H1 (cell line): ENCODE measurements at regions not wholly inside any gene's neighbourhood (a gene's known extent, or its start where the extent isn't known, plus 50 kb on each side); places are given as distances from the start of the nearest gene placed in this dataset.

Experiments used
- CTCF ChIA-PET: fragments of 300-600 bp; sonication (Branson Sonifier 250); formaldehyde crosslinking; loops from one replicate; lab custom pipeline; 2021; ENCODE audit not compliant: partially characterized antibody; lab: Charles Lee
- POLR2A ChIA-PET: fragments of 300-600 bp; sonication (Branson Sonifier 250); formaldehyde crosslinking; loops from one replicate; lab custom pipeline; 2021; ENCODE audit warnings: inconsistent platforms; ENCODE audit not compliant: partially characterized antibody; lab: Charles Lee
- DNase-seq, 2 experiments: peaks; one replicate each; pipeline versions ENCODE4 v3.0.0 to v3.0.0-alpha.2; 2010 to 2022; ENCODE audit warnings: low spot score in 2 of 2, low read depth in 1 of 2, mixed read lengths in 1 of 2
- FAIRE-seq: peaks from 2 replicates; lab custom pipeline; 2011; peaks lifted over from hg19 to GRCh38; lab: Jason Lieb, UNC
- H2AFZ ChIP-seq: 2 replicates; pipeline ENCODE4 v1.8.1; 2012; ENCODE audit warnings: low read length, inconsistent platforms
- H2AK5ac ChIP-seq: 2 replicates; pipeline ENCODE4 v1.6.1; 2013; ENCODE audit warnings: low read depth, low read length
- H2BK120ac ChIP-seq: replicated peaks from 2 replicates; pipeline ENCODE3; 2013; ENCODE audit warnings: low read depth, low read length, inconsistent platforms
- H2BK12ac ChIP-seq: 2 replicates; pipeline ENCODE4 v1.6.1; 2013; ENCODE audit warnings: low read depth, low read length
- H2BK15ac ChIP-seq: 2 replicates; pipeline ENCODE4 v1.6.1; 2013; ENCODE audit warnings: low read length
- H2BK20ac ChIP-seq: 2 replicates; pipeline ENCODE4 v1.6.1; 2013; ENCODE audit warnings: low read length
- H2BK5ac ChIP-seq: 2 replicates; pipeline ENCODE4 v1.6.1; 2013; ENCODE audit warnings: low read depth, low read length
- H3K14ac ChIP-seq: 2 replicates; pipeline ENCODE4 v1.6.1; 2013; ENCODE audit warnings: inconsistent platforms; ENCODE audit not compliant: insufficient read length
- H3K18ac ChIP-seq: 2 replicates; pipeline ENCODE4 v1.6.1; 2013; ENCODE audit warnings: low read length; ENCODE audit errors: extremely low read depth
- H3K23ac ChIP-seq: 2 replicates; pipeline ENCODE4 v1.6.1; 2013; ENCODE audit warnings: inconsistent platforms; ENCODE audit not compliant: insufficient read length
- H3K23me2 ChIP-seq: 2 replicates; pipeline ENCODE4 v1.6.1; 2013; ENCODE audit warnings: low read depth, low read length
- H3K27ac ChIP-seq: 2 replicates; pipeline ENCODE4 v1.6.1; 2011; ENCODE audit warnings: low read depth, low read length, inconsistent platforms
- H3K27me3 ChIP-seq, 4 experiments: replicated peaks in 1 of 4; 1 replicate in 1 of 4; 2 replicates in 3 of 4; pipeline versions ENCODE4 v1.6.1 to v1.8.1; 2011 to 2013; ENCODE audit warnings: low read length in 3 of 4, mild to moderate bottlenecking in 3 of 4, inconsistent platforms in 2 of 4, mixed read lengths in 2 of 4, moderate library complexity in 1 of 4; ENCODE audit not compliant: control insufficient read depth in 3 of 4, insufficient read depth in 3 of 4; ENCODE audit errors: extremely low read depth in 1 of 4
- H3K36me3 ChIP-seq, 4 experiments: 2 replicates each; pipeline versions ENCODE4 v1.6.1 to v1.8.1; 2011 to 2013; ENCODE audit warnings: mild to moderate bottlenecking in 4 of 4, low read length in 3 of 4, moderate library complexity in 2 of 4, control low read depth in 1 of 4, inconsistent platforms in 1 of 4; ENCODE audit not compliant: insufficient read depth in 4 of 4, control insufficient read depth in 2 of 4
- H3K4ac ChIP-seq: replicated peaks from 2 replicates; pipeline ENCODE3; 2013; ENCODE audit warnings: low read length, low read depth, mixed read lengths, inconsistent platforms; ENCODE audit not compliant: insufficient read length
- H3K4me1 ChIP-seq, 4 experiments: replicated peaks in 1 of 4; 1 replicate in 1 of 4; 2 replicates in 3 of 4; pipeline versions ENCODE4 v1.6.1 to v1.8.1; 2011 to 2013; ENCODE audit warnings: low read length in 3 of 4, inconsistent platforms in 2 of 4, mixed read lengths in 1 of 4; ENCODE audit not compliant: insufficient read depth in 4 of 4, control insufficient read depth in 3 of 4
- H3K4me2 ChIP-seq, 2 experiments: 2 replicates each; pipeline versions ENCODE4 v1.6.1 to v1.8.1; 2011 to 2013; ENCODE audit warnings: low read depth in 2 of 2, low read length in 2 of 2, control low read depth in 1 of 2, inconsistent platforms in 1 of 2, mild to moderate bottlenecking in 1 of 2; ENCODE audit not compliant: insufficient read depth in 1 of 2
- H3K4me3 ChIP-seq, 4 experiments: fragments of 200-600, 300-600 bp in 1 of 4; sonication (generic), shearing (Covaris generic), sonication (Bioruptor Twin) in 1 of 4; 2 replicates each; pipeline versions ENCODE4 v1.5.1 to v1.8.1; 2011 to 2016; ENCODE audit warnings: low read length in 4 of 4, low read depth in 3 of 4, control low read depth in 2 of 4, inconsistent platforms in 2 of 4, mild to moderate bottlenecking in 2 of 4, mixed read lengths in 1 of 4, moderate library complexity in 1 of 4; ENCODE audit not compliant: insufficient read depth in 2 of 4; ENCODE audit errors: extremely low read depth in 1 of 4
- H3K56ac ChIP-seq: replicated peaks from 2 replicates; pipeline ENCODE3; 2013; ENCODE audit warnings: low read depth, mild to moderate bottlenecking, mixed read lengths, low read length, inconsistent platforms; ENCODE audit not compliant: insufficient read length
- H3K79me1 ChIP-seq: 2 replicates; pipeline ENCODE4 v1.6.1; 2013; ENCODE audit warnings: low read depth, low read length, control low read depth
- H3K79me2 ChIP-seq, 2 experiments: 2 replicates each; pipeline versions ENCODE4 v1.6.1 to v1.8.1; 2012 to 2013; ENCODE audit warnings: low read length in 2 of 2, mild to moderate bottlenecking in 2 of 2, inconsistent platforms in 1 of 2; ENCODE audit not compliant: insufficient read depth in 2 of 2, control insufficient read depth in 1 of 2
- H3K9ac ChIP-seq, 4 experiments: replicated peaks in 1 of 4; 1 replicate in 1 of 4; 2 replicates in 3 of 4; pipeline versions ENCODE4 v1.6.1 to v1.8.1; 2011 to 2013; ENCODE audit warnings: low read depth in 3 of 4, low read length in 3 of 4, control low read depth in 2 of 4, mild to moderate bottlenecking in 2 of 4, moderate library complexity in 2 of 4, inconsistent platforms in 1 of 4; ENCODE audit errors: extremely low read depth in 1 of 4
- H3K9me3 ChIP-seq, 2 experiments: 2 replicates each; pipeline versions ENCODE4 v1.6.1 to v1.8.1; 2012 to 2013; ENCODE audit warnings: mild to moderate bottlenecking in 2 of 2, moderate library complexity in 2 of 2, control low read depth in 1 of 2, inconsistent platforms in 1 of 2, low read depth in 1 of 2, low read length in 1 of 2, mixed read lengths in 1 of 2; ENCODE audit not compliant: insufficient read depth in 2 of 2
- H4K20me1 ChIP-seq, 2 experiments: replicated peaks in 1 of 2; 2 replicates each; pipeline versions ENCODE3 to v1.8.1; 2011 to 2013; ENCODE audit warnings: inconsistent platforms in 2 of 2, low read length in 2 of 2, mild to moderate bottlenecking in 1 of 2; ENCODE audit not compliant: insufficient read depth in 2 of 2, control insufficient read depth in 1 of 2
- H4K5ac ChIP-seq: 2 replicates; pipeline ENCODE4 v1.6.1; 2013; ENCODE audit warnings: low read length, low read depth, mixed read lengths, inconsistent platforms; ENCODE audit not compliant: insufficient read length
- H4K8ac ChIP-seq: 2 replicates; pipeline ENCODE4 v1.8.0; 2013; ENCODE audit warnings: mild to moderate bottlenecking, moderate library complexity, low read length, inconsistent platforms; ENCODE audit not compliant: insufficient read depth; ENCODE audit errors: extremely low read depth
- H4K91ac ChIP-seq: replicated peaks from 2 replicates; pipeline ENCODE3; 2013; ENCODE audit warnings: low read length, mixed read lengths, inconsistent platforms; ENCODE audit not compliant: insufficient read length
- RXRA ChIP-seq: IDR thresholded peaks from 2 replicates; pipeline ENCODE4 v1.6.1; 2011; ENCODE audit warnings: low read depth, mild to moderate bottlenecking, low read length, moderate library complexity; ENCODE audit not compliant: insufficient read depth
- WGBS, 2 experiments: shearing (Covaris generic) in 1 of 2; methylation state at CpG; one replicate each; pipeline versions ENCODE4 v1.1.6 to v1.1.7; 2013 to 2015; ENCODE audit warnings: low lambda C conversion rate in 2 of 2, mixed read lengths in 2 of 2, inconsistent platforms in 1 of 2, low coverage in 1 of 2, missing lambda C conversion rate in 1 of 2; ENCODE audit not compliant: insufficient replicate concordance in 2 of 2, insufficient coverage in 1 of 2, insufficient read length in 1 of 2; ENCODE audit errors: extremely low coverage in 1 of 2, missing lambda C conversion rate in 1 of 2; 5-methylcytosine and 5-hydroxymethylcytosine counted together
- TF ChIP-seq, protein P1 (sequence below): IDR thresholded peaks from 2 replicates; pipeline ENCODE4 v1.6.1; 2012; ENCODE audit warnings: inconsistent platforms

DNA sequence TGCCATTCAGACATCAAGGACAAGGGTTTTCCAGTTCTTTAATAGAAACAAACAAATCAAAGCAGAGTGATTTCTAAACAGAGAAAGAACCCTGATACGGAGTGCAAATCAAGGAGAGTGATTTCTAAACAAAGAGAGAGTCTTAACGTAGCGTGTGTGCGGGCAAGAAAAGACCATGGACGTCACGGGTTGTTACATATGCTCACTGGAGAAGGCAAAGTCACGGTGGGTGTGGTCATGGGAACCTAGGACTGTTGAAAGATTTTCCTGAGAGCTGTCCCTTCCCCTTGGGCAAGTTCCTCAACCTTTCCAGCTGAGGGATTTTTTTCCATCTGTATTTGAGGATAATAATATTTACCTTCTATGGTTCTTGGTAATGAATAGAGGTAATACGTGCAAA is 95.0 kb upstream of the SLC34A2 start:
- no peak for TF ChIP-seq RXRA
- TF ChIP-seq, protein P1, sequence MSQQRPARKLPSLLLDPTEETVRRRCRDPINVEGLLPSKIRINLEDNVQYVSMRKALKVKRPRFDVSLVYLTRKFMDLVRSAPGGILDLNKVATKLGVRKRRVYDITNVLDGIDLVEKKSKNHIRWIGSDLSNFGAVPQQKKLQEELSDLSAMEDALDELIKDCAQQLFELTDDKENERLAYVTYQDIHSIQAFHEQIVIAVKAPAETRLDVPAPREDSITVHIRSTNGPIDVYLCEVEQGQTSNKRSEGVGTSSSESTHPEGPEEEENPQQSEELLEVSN = no peak
- Histone ChIP-seq H4K8ac (no peak overlapping the region), H3K23ac (no peak overlapping the region), H3K23me2 (0 out of 2 replicates have a peak, but pooled peaks cover 2% of the 10 kb centered on the region), H3K56ac (no peak overlapping the region), H2BK12ac (no peak overlapping the region), H3K79me2 (no peaks in the 10 kb centered on the region), H2BK5ac (no peak overlapping the region), H2AFZ (no peak overlapping the region), H2BK120ac (no peak overlapping the region), H2BK20ac (no peak overlapping the region), H3K36me3 (no peaks in the 10 kb centered on the region), H3K27ac (no peak overlapping the region), H3K4me2 (no peak overlapping the region), H3K27me3 (no peaks in the 10 kb centered on the region), H3K4me1 (peaks cover 0 to 5% (median 3%) of the 10 kb centered on the region in 4 experiments; a peak in 3 of 7 replicates), H4K91ac (no peak overlapping the region), H3K18ac (no peak overlapping the region; the same call in 1 of the 2 replicates), H3K9ac (no peak overlapping the region), H3K79me1 (no peaks in the 10 kb centered on the region), H3K14ac (no peak overlapping the region), H4K5ac (no peak overlapping the region), H2AK5ac (no peak overlapping the region), H4K20me1 (no peaks in the 10 kb centered on the region), H3K4me3 (no peak overlapping the region), H3K4ac (no peak overlapping the region), H2BK15ac (no peak overlapping the region), H3K9me3 (no peaks in the 10 kb centered on the region)
- WGBS, 2 experiments = 81% methylated on average over 8 of the region's 8 CpGs; no CpG with 5 or more reads in 1 of the 2 experiments
- ChIA-PET CTCF (no interaction called here), POLR2A (no interaction called here)
- DNase-seq (no peak), FAIRE-seq (no peak)
